Neural progenitor cell (in vitro differentiated cells): ENCODE measurements at regions not wholly inside any gene's neighbourhood (a gene's known extent, or its start where the extent isn't known, plus 50 kb on each side); places are given as distances from the start of the nearest gene placed in this dataset.

ENCODE experiments used
- CTCF ChIP-seq: fragments of 200-600 bp; sonication (generic); IDR thresholded peaks from 2 replicates; pipeline ENCODE4 v1.5.1; 2017; ENCODE audit warnings: antibody characterized with exemption, mild to moderate bottlenecking
- EZH2 ChIP-seq: fragments of 200-600 bp; sonication (generic); IDR thresholded peaks from 2 replicates; pipeline ENCODE4 v1.6.1; 2017; ENCODE audit warnings: antibody characterized with exemption, mild to moderate bottlenecking, moderate library complexity
- EZH2phosphoT487 ChIP-seq: fragments of 200-600 bp; sonication (generic); IDR thresholded peaks from 2 replicates; pipeline ENCODE4 v1.6.1; 2017; ENCODE audit warnings: antibody characterized with exemption

GRCh38 chr2:52918551-52918950, 849.1 kb upstream of the CHAC2 start:
- no peak for TF ChIP-seq CTCF
- TF ChIP-seq EZH2: no peak
- no peak for TF ChIP-seq EZH2phosphoT487
